Kidney (tissue), 13 donors: ENCODE measurements at regions not wholly inside any gene's neighbourhood (a gene's known extent, or its start where the extent isn't known, plus 50 kb on each side); places are given as distances from the start of the nearest gene placed in this dataset.

Experiments
- DNase-seq, 5 donors: peaks; one replicate each; pipeline ENCODE4 v3.0.0-alpha.2; 2013 to 2020
- FAIRE-seq: peaks from 2 replicates; lab custom pipeline; 2012; peaks lifted over from hg19 to GRCh38; lab: Jason Lieb, UNC
- H3K27ac ChIP-seq, 2 donors: one replicate each; pipeline ENCODE4 v1.7.0; 2013; ENCODE audit warnings: low read depth in 2 of 2, low read length in 2 of 2, inconsistent platforms in 1 of 2
- H3K27me3 ChIP-seq: one replicate; pipeline ENCODE4 v1.7.1; 2013; ENCODE audit warnings: low read length, inconsistent platforms; ENCODE audit not compliant: control insufficient read depth, insufficient read depth
- H3K36me3 ChIP-seq, 3 donors: one replicate each; pipeline versions ENCODE4 v1.7.0 to v1.7.1; 2013; ENCODE audit warnings: low read length in 3 of 3, control low read depth in 1 of 3, inconsistent platforms in 1 of 3; ENCODE audit not compliant: insufficient read depth in 3 of 3, control insufficient read depth in 2 of 3
- H3K4me1 ChIP-seq, 3 donors: one replicate each; pipeline versions ENCODE4 v1.7.0 to v1.7.1; 2013; ENCODE audit warnings: low read length in 3 of 3, inconsistent platforms in 1 of 3, low read depth in 1 of 3; ENCODE audit not compliant: control insufficient read depth in 2 of 3, insufficient read depth in 2 of 3
- H3K4me3 ChIP-seq, 3 donors: one replicate each; pipeline versions ENCODE4 v1.7.0 to v1.8.1; 2013; ENCODE audit warnings: low read length in 3 of 3, control low read depth in 1 of 3, inconsistent platforms in 1 of 3
- H3K9ac ChIP-seq, 3 donors: one replicate each; pipeline versions ENCODE4 v1.7.0 to v1.7.1; 2013; ENCODE audit warnings: low read length in 3 of 3, control low read depth in 1 of 3, inconsistent platforms in 1 of 3
- H3K9me3 ChIP-seq, 3 donors: one replicate each; pipeline versions ENCODE4 v1.7.0 to v1.7.1; 2013; ENCODE audit warnings: low read length in 3 of 3, control low read depth in 1 of 3, inconsistent platforms in 1 of 3; ENCODE audit not compliant: control insufficient read depth in 2 of 3, insufficient read depth in 1 of 3
- intact Hi-C: fragments of 100-400 bp; cut with DNase I; formaldehyde crosslinking; loops from one replicate; pipeline ENCODE4 v1.11.1; 2022
- TF ChIP-seq, protein P1 (sequence below): IDR thresholded peaks from 3 replicates; pipeline ENCODE4 v1.5.1; 2012; ENCODE audit warnings: mild to moderate bottlenecking, moderate library complexity, borderline replicate concordance; ENCODE audit not compliant: insufficient read depth; ENCODE audit errors: extremely low read depth
- donor health status: control.
- donor health status: control.
- donor health status: control.
- donor health status: control.
- donor health status: control.
- donor health status: DM: yes; HTN: yes; CAD: no.
- donor health status: Normal renal cell carcinoma (clear cell type).

DNA sequence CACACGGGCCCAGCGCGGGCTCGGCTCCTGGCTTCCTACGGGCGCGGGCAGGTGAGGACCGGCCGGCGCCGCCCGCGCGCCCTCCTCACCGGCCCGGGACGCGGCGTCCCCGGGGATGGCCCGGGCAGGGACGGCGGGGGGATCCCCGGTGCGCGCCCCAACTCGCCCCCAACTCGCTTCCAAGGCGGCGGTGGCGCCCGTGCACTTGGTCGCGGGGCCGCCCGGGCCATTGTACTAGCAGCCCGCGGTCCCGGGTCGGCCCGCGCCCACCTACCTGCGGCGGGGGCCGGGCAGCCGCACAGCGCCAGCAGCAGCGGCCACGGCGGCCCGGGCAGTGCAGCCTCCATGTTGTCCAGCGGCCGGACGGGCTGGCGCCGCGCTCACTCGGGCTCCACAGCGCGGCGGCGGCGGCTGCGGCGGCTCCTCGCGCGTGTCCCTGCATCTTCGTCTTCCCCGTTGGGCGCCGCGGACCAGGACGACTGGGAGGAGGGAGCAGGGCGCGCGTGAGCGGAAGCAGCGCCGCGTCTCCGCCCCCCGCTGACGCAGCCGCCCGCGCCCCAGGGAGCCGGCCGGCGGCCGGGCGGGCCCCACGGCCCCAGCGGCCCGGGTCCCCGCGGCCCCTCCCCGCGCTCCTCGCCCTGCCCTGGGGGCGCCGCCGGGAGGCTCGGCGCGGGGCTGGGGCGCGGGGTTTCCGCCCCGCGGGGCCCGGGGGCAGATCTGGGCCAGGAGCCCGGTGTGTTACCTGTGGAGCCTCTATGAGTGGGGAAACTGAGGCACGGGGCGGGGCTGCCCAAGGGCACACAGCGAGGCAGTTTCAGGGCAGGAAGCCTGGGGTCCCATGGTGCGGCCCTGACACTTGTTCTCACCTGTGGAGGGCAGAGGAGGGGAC is 159.3 kb upstream of the GRK3 start:
- Histone ChIP-seq H3K4me3 (peak overlapping the region; percentile 2 to 81 (median 56)), H3K9me3 (no peaks in the 10 kb centered on the region), H3K4me1 (peaks cover 2 to 40% (median 31%) of the 10 kb centered on the region in 3 donors), H3K27ac (peak overlapping the region; percentile 80 to 93), H3K9ac (peak overlapping the region in 2 of 3 donors; percentile 48 to 64), H3K36me3 (no peaks in the 10 kb centered on the region), H3K27me3 (no peaks in the 10 kb centered on the region)
- intact Hi-C loops: no loop called here
- DNase-seq: peak; percentile 49 to 94 (median 76)
- no peak for FAIRE-seq
- TF ChIP-seq, protein P1, sequence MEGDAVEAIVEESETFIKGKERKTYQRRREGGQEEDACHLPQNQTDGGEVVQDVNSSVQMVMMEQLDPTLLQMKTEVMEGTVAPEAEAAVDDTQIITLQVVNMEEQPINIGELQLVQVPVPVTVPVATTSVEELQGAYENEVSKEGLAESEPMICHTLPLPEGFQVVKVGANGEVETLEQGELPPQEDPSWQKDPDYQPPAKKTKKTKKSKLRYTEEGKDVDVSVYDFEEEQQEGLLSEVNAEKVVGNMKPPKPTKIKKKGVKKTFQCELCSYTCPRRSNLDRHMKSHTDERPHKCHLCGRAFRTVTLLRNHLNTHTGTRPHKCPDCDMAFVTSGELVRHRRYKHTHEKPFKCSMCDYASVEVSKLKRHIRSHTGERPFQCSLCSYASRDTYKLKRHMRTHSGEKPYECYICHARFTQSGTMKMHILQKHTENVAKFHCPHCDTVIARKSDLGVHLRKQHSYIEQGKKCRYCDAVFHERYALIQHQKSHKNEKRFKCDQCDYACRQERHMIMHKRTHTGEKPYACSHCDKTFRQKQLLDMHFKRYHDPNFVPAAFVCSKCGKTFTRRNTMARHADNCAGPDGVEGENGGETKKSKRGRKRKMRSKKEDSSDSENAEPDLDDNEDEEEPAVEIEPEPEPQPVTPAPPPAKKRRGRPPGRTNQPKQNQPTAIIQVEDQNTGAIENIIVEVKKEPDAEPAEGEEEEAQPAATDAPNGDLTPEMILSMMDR: no peak

DNA sequence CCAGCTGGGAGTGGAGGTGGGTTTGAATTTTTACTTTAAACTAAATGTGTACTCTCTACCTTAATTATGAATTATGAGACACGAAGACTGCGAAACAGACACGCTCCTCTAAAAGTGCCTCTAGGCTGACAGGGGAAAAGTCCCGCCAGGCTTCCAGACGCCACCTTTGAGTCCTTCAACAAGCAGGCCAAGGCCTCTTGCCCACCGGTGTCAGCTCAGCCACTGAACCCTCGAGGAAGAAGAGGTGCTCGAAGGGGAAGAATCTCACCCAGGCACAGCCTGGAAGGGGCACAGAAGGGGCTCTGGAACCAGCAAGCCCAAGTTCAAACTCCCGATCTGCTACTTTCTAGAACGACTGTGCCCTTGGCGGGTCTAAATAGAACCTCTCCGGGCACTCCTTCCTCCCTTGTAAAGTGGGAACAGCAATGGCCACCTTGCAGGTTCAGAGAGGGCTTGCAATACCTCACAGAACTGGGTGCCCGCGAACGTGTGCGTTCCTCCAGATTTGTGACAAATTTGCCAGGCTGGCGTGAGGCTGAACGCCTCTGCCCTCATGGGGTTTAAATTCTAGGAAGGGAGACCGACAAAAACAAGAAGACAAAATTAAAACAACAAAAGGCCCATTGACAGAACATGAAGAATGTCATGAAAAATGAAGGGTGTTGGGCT is 158.5 kb upstream of the GRK3 start:
- TF ChIP-seq, protein P1: no peak
- no peaks in the 10 kb centered on the region for H3K9me3 ChIP-seq
- peak overlapping the region; percentile 2 to 62 (median 56) for H3K4me3 ChIP-seq
- peak overlapping the region; percentile 72 to 93 for H3K27ac ChIP-seq
- peaks cover 2 to 34% (median 30%) of the 10 kb centered on the region in 3 donors for H3K4me1 ChIP-seq
- intact Hi-C loops: no loop called here
- DNase-seq: peak in 2 of 5 donors; percentile 57 to 58
- H3K36me3 ChIP-seq: no peaks in the 10 kb centered on the region
- no peaks in the 10 kb centered on the region for H3K27me3 ChIP-seq
- no peak for FAIRE-seq
- H3K9ac ChIP-seq: peak overlapping the region in 2 of 3 donors; percentile 48 to 64

DNA sequence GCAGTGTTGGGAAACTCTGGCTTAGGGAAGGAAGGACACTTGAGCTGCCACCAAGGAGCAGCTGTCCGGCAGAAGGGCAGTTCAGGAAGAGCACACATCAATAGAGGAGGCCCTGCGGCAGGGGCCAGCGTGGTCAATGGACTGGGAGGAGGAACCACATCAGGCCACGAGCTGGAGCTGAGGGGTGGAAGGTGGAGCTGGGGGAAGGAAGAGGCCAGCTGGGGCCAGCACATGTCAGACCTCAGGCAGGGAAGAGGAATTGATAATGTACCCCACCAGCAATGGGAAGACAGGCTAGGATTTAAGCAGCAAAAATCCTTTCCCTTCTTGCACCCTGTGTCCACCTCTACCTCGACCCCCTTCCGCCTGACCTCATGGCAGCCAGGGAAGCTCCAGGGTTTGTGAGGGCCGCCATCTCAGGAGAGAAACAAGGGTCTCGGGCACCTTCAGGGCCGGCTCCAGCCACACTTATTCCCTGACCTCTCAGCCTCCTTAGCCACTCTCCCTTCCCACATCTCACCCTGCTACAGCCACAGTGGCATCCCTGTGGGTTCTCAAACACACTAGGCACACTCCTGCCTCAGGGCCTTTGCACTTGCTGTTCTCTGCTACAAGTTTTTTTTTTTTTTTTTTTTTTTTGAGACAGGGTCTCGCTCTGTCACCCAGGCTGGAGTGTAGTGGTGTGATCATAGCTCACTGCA is 157.8 kb upstream of the GRK3 start:
- intact Hi-C loops: no loop called here
- Histone ChIP-seq H3K27ac (no peak overlapping the region), H3K4me3 (no peak overlapping the region)

More for the DNA sequence above, 157.8 kb upstream of the GRK3 start:
- H3K27me3 ChIP-seq: no peaks in the 10 kb centered on the region
- FAIRE-seq (no peak), DNase-seq (peak in 2 of 5 donors; percentile 41 to 72)
- no peaks in the 10 kb centered on the region for H3K9me3 ChIP-seq
- TF ChIP-seq, protein P1: no peak
- H3K9ac ChIP-seq: no peak overlapping the region
- H3K36me3 ChIP-seq: no peaks in the 10 kb centered on the region
- peaks cover 2 to 28% (median 23%) of the 10 kb centered on the region in 3 donors for H3K4me1 ChIP-seq
